ENCODE measurements at regions not wholly inside any gene's neighbourhood (a gene's known extent, or its start where the extent isn't known, plus 50 kb on each side); places are given as distances from the start of the nearest gene placed in this dataset.

- ChIA-PET CTCF (interaction anchor here (0.6 kb wide), 1 partner anchor 24 kb away, joined by 3 read pairs; no protein-coding TSS in a partner anchor), POLR2A (no interaction called here)
- H3K27me3 Mint-ChIP-seq (ENCODE audit: insufficient read depth, unreplicated experiment) = no peaks in the 10 kb centered on the region
- H3K36me3 Mint-ChIP-seq (ENCODE audit: insufficient read depth, unreplicated experiment) = no peaks in the 10 kb centered on the region
- no peak overlapping the region for H3K4me3 Mint-ChIP-seq (ENCODE audit: unreplicated experiment)
- H3K27ac Mint-ChIP-seq (ENCODE audit: low read depth, unreplicated experiment) = no peak overlapping the region
- TF ChIP-seq, protein P1, sequence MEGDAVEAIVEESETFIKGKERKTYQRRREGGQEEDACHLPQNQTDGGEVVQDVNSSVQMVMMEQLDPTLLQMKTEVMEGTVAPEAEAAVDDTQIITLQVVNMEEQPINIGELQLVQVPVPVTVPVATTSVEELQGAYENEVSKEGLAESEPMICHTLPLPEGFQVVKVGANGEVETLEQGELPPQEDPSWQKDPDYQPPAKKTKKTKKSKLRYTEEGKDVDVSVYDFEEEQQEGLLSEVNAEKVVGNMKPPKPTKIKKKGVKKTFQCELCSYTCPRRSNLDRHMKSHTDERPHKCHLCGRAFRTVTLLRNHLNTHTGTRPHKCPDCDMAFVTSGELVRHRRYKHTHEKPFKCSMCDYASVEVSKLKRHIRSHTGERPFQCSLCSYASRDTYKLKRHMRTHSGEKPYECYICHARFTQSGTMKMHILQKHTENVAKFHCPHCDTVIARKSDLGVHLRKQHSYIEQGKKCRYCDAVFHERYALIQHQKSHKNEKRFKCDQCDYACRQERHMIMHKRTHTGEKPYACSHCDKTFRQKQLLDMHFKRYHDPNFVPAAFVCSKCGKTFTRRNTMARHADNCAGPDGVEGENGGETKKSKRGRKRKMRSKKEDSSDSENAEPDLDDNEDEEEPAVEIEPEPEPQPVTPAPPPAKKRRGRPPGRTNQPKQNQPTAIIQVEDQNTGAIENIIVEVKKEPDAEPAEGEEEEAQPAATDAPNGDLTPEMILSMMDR (IDR thresholded peaks at IDR 0.05; ENCODE audit: unreplicated experiment) = no peak
- DNase-seq (ENCODE audit: unreplicated experiment) = no peak
- H3K4me1 Mint-ChIP-seq (ENCODE audit: insufficient read depth, unreplicated experiment) = peaks cover 8% of the 10 kb centered on the region
- H3K9me3 Mint-ChIP-seq (ENCODE audit: unreplicated experiment) = no peaks in the 10 kb centered on the region
- intact Hi-C loops (cut with micrococcal nuclease) = no loop called here
- BruUV-seq (replicated peaks) = no TSS peak
Measured at GRCh38 chr5:179427032-179427675, 81.9 kb upstream of the ADAMTS2 start.

DNA sequence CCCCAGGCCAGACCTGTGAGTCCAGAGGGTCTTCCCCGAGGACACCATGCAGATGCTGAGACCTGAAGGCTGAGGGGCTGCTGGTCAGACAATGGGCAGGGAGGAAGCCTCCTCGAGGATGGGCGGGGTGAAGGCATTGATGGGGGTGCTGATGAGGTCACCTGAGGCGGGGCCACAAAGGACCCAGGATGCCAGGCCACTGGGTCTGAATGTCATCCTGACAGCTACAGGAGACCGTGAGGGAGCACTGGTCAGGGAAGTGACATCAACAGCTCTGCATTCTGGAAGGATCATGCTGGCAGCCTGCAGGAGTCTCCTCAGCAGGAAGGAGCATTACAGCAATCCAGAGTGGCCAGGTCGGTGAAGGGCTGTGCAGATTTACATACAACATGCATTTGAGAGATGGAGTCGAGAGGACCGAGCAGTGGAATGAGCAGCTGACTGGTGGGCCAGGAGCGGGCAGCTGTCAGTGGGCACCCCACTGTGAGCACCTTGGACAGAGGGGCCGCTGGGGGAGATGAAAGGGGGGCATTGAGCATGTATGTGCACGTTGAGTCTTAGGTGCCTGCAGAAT is 77.7 kb upstream of the ADAMTS2 start:
- Mint-ChIP-seq H3K4me1 (ENCODE audit: insufficient read depth, unreplicated experiment) (peaks cover 23% of the 10 kb centered on the region), H3K27me3 (ENCODE audit: insufficient read depth, unreplicated experiment) (peaks cover 17% of the 10 kb centered on the region), H3K9me3 (ENCODE audit: unreplicated experiment) (no peaks in the 10 kb centered on the region), H3K4me3 (ENCODE audit: unreplicated experiment) (no peak overlapping the region), H3K27ac (ENCODE audit: low read depth, unreplicated experiment) (no peak overlapping the region), H3K36me3 (ENCODE audit: insufficient read depth, unreplicated experiment) (peaks cover 6% of the 10 kb centered on the region)
- intact Hi-C loops (cut with micrococcal nuclease) = no loop called here
- TF ChIP-seq, protein P1 (IDR thresholded peaks at IDR 0.05; ENCODE audit: unreplicated experiment) = no peak
- DNase-seq (ENCODE audit: unreplicated experiment) = no peak
- ChIA-PET CTCF (interaction anchor here (0.6 to 1.5 kb wide), 3 partner anchors 8 to 982 kb away, joined by 3 read pairs; no protein-coding TSS in a partner anchor), POLR2A (interaction anchor here (1.3 kb wide), 1 partner anchor 10 kb away, joined by 3 read pairs; no protein-coding TSS in a partner anchor)
- BruUV-seq (replicated peaks) = no TSS peak

DNA sequence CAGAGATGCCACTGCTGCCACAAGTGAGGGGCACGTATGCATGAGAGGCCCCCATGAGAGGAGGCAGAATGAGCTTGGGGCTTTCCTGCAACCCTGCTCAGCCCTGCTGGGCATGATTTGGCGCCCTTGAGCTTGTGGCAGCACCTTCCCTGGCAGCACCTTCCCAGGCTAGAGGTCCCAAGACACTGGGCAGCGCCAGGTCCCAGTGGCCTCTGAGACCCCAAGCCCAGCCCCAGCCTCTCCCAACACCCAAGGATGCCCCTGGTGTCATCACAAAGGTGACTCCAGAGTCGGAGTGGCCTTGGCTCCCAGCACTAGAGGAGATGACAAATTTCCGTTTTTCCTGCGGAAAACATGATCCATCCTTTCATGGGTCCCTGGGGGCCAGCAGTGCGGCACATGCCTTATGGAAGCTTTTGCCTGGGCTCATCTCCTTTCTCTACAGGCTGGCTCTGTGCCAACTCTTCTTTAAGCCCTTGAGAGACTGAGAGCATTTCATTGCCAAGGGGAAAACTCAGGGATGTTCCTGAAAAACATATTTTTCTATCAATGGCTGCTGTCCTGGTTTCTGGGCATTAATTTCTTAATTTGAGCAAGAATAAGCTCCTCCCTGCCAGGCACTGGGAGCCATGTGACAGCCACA is 77.1 kb upstream of the ADAMTS2 start:
- no peak overlapping the region for H3K4me3 Mint-ChIP-seq (ENCODE audit: unreplicated experiment)
- CTCF ChIA-PET = interaction anchor here (0.5 to 1.5 kb wide), 3 partner anchors 9 to 981 kb away, joined by 3 to 4 read pairs (median 3); no protein-coding TSS in a partner anchor
- BruUV-seq (replicated peaks) = no TSS peak
- no peak for DNase-seq (ENCODE audit: unreplicated experiment)
- peaks cover 23% of the 10 kb centered on the region for H3K4me1 Mint-ChIP-seq (ENCODE audit: insufficient read depth, unreplicated experiment)
- TF ChIP-seq, protein P1 (IDR thresholded peaks at IDR 0.05; ENCODE audit: unreplicated experiment) = no peak
- H3K9me3 Mint-ChIP-seq (ENCODE audit: unreplicated experiment) = no peaks in the 10 kb centered on the region
- peaks cover 6% of the 10 kb centered on the region for H3K36me3 Mint-ChIP-seq (ENCODE audit: insufficient read depth, unreplicated experiment)
- intact Hi-C loops (cut with micrococcal nuclease) = no loop called here
- POLR2A ChIA-PET = interaction anchor here (0.6 to 1.3 kb wide), 2 partner anchors 9 to 25 kb away, joined by 3 read pairs; no protein-coding TSS in a partner anchor
- peaks cover 17% of the 10 kb centered on the region for H3K27me3 Mint-ChIP-seq (ENCODE audit: insufficient read depth, unreplicated experiment)
- peak overlapping the region; percentile 40 for H3K27ac Mint-ChIP-seq (ENCODE audit: low read depth, unreplicated experiment)
